ENCODE measurements at regions not wholly inside any gene's neighbourhood (a gene's known extent, or its start where the extent isn't known, plus 50 kb on each side); places are given as distances from the start of the nearest gene placed in this dataset.

DNA sequence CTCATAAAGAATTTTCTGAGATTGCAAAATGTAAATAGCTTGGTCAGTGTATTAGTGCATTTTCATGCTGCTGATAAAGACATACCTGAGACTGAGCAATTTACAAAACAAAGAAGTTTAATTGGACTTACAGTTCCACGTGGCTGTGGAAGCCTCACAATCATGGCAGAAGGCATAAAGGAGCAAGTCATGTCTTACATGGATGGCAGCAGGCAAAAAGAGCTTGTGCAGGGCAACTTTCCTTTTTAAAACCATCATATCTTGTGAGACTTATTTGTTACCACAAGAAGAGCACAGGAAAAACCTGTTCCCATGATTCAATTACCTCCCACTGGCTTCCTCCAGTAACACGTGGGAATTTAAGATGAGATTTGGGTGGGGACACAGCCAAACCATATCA is 112.7 kb upstream of the HDDC2 start:
- Histone ChIP-seq H3K4me3 (no peak overlapping the region), H3K27me3 (no peaks in the 10 kb centered on the region), H3K9me3 (no peaks in the 10 kb centered on the region), H3K4me1 (no peaks in the 10 kb centered on the region), H3K27ac (no peak overlapping the region), H3K36me3 (no peaks in the 10 kb centered on the region)
- TF ChIP-seq, protein P1, sequence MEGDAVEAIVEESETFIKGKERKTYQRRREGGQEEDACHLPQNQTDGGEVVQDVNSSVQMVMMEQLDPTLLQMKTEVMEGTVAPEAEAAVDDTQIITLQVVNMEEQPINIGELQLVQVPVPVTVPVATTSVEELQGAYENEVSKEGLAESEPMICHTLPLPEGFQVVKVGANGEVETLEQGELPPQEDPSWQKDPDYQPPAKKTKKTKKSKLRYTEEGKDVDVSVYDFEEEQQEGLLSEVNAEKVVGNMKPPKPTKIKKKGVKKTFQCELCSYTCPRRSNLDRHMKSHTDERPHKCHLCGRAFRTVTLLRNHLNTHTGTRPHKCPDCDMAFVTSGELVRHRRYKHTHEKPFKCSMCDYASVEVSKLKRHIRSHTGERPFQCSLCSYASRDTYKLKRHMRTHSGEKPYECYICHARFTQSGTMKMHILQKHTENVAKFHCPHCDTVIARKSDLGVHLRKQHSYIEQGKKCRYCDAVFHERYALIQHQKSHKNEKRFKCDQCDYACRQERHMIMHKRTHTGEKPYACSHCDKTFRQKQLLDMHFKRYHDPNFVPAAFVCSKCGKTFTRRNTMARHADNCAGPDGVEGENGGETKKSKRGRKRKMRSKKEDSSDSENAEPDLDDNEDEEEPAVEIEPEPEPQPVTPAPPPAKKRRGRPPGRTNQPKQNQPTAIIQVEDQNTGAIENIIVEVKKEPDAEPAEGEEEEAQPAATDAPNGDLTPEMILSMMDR (IDR thresholded peaks at IDR 0.05) = no peak
- DNase-seq = no peak
- FAIRE-seq = no peak
- intact Hi-C loops (cut with DNase I) = no loop called here
- ATAC-seq = no peak
- WGBS, 2 donors = 55 to 66% methylated on average over 2 of the region's 2 CpGs

DNA sequence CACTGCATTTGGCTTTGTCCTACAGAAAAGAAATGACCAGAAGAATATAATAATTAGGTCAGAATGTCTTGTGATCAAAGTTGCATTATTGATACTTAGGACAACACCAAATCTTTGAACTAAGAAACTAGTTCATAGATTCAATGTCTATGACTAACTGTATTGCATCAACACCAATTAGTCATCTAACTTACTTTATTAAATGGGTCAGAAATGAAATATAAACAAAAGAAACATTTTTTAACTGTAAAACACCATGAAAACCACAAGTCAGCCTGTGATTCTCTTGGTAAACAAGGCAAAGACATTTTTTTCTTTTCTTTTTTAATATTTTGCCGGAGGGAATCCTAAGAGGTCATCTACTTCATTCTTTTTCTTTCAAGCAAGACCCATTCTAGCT is 114.1 kb upstream of the HDDC2 start:
- intact Hi-C loops (cut with DNase I) = no loop called here
- 80 to 82% methylated on average over 1 of the region's 1 CpG for WGBS, 2 donors
- FAIRE-seq (no peak), ATAC-seq (no peak), DNase-seq (no peak)
- Histone ChIP-seq H3K36me3 (no peaks in the 10 kb centered on the region), H3K9me3 (no peaks in the 10 kb centered on the region), H3K4me3 (no peak overlapping the region), H3K27ac (no peak overlapping the region), H3K27me3 (no peaks in the 10 kb centered on the region), H3K4me1 (no peaks in the 10 kb centered on the region)
- TF ChIP-seq, protein P1 (IDR thresholded peaks at IDR 0.05) = no peak

DNA sequence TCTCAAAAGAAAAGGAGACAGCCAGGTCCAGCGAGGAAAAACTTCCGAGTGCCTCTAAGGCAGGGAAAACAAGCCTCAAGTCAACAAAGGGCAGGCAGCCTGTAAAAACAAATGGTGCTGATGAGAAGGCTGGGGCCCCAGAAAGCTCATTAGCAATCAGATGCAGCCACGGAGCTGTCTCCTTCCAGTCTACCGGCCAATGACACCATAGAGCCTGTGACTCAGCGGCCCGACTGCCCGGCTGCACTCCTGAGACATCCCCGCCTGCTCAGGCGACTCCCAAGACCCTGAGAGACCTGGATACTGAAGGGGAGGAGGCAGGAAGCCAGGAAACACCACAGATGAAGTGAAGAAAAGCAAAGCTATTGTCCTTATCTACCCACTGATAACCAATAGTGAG is 120.1 kb upstream of the HDDC2 start:
- 26 to 34% methylated on average over 9 of the region's 9 CpGs for WGBS, 2 donors
- FAIRE-seq (no peak), ATAC-seq (peak in 1 of 4 donors; percentile 32), DNase-seq (peak in 1 of 6 donors; percentile 23)
- intact Hi-C loops (cut with DNase I) = no loop called here
- H3K9me3 ChIP-seq = no peaks in the 10 kb centered on the region
- H3K4me1 ChIP-seq = no peaks in the 10 kb centered on the region
- TF ChIP-seq, protein P1 (IDR thresholded peaks at IDR 0.05) = no peak
- H3K4me3 ChIP-seq = no peak overlapping the region
- H3K27me3 ChIP-seq = no peaks in the 10 kb centered on the region
- H3K27ac ChIP-seq = no peak overlapping the region
- no peaks in the 10 kb centered on the region for H3K36me3 ChIP-seq

DNA sequence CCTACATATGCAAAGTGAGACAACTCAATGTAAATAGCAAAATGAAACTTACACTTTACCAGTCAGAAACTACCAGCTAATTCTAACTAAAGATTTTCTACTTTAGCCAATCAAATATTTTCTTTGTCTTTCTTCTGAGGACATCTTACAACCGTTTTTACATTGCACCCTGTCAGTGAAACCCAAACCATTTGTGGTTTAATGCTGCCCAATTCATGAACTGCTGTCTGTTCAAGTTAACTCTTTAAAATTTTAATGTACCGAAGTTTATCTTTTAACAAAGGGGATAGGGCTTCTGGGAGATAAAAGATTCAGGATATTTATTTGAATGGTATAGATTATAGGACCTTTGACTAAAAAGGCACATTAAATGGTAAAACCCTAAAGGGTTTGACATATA is 121.3 kb upstream of the HDDC2 start:
- DNase-seq (no peak), ATAC-seq (no peak), FAIRE-seq (no peak)
- TF ChIP-seq, protein P1 (IDR thresholded peaks at IDR 0.05) = no peak
- Histone ChIP-seq H3K27ac (no peak overlapping the region), H3K4me1 (no peaks in the 10 kb centered on the region), H3K27me3 (no peaks in the 10 kb centered on the region), H3K9me3 (no peaks in the 10 kb centered on the region), H3K4me3 (no peak overlapping the region), H3K36me3 (no peaks in the 10 kb centered on the region)
- intact Hi-C loops (cut with DNase I) = no loop called here
- 32 to 62% methylated on average over 2 of the region's 2 CpGs for WGBS, 2 donors

DNA sequence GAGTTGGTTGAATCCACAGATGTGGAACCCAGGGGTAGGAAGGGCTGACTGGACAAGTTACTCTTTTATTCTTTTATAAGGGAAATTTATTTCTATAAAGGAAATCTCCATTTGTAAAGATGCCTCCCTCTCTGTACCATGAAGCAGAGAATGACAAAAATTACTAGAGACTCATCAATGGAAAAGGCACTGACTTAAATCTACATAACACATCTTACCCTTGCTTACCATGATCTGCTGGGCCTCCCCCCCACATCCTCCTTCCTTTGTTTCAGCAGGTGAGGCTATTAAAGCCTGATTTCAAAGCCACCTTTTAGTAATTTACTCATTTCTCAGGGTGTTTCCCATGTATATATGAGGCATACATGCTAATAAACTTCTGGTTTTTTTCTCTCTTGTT is 130.2 kb upstream of the HDDC2 start:
- DNase-seq = no peak
- no peak for FAIRE-seq
- TF ChIP-seq, protein P1 (IDR thresholded peaks at IDR 0.05) = no peak

More for the DNA sequence above, 130.2 kb upstream of the HDDC2 start:
- H3K36me3 ChIP-seq = no peaks in the 10 kb centered on the region
- H3K27me3 ChIP-seq = no peaks in the 10 kb centered on the region
- H3K4me3 ChIP-seq = no peak overlapping the region
- no peaks in the 10 kb centered on the region for H3K9me3 ChIP-seq
- no peaks in the 10 kb centered on the region for H3K4me1 ChIP-seq
- intact Hi-C loops (cut with DNase I) = no loop called here
- H3K27ac ChIP-seq = no peak overlapping the region
- ATAC-seq = no peak
